ENCODE measurements at regions not wholly inside any gene's neighbourhood (a gene's known extent, or its start where the extent isn't known, plus 50 kb on each side); places are given as distances from the start of the nearest gene placed in this dataset.

- H3K4me3 ChIP-seq (ENCODE audit: low read length) = no peak overlapping the region
- no peak for TF ChIP-seq CTCF (conservative IDR thresholded peaks at IDR 0.05; ENCODE audit: low read length)
Observed at GRCh38 chr14:28406196-28406595, 360.4 kb upstream of the FOXG1 start.

DNA sequence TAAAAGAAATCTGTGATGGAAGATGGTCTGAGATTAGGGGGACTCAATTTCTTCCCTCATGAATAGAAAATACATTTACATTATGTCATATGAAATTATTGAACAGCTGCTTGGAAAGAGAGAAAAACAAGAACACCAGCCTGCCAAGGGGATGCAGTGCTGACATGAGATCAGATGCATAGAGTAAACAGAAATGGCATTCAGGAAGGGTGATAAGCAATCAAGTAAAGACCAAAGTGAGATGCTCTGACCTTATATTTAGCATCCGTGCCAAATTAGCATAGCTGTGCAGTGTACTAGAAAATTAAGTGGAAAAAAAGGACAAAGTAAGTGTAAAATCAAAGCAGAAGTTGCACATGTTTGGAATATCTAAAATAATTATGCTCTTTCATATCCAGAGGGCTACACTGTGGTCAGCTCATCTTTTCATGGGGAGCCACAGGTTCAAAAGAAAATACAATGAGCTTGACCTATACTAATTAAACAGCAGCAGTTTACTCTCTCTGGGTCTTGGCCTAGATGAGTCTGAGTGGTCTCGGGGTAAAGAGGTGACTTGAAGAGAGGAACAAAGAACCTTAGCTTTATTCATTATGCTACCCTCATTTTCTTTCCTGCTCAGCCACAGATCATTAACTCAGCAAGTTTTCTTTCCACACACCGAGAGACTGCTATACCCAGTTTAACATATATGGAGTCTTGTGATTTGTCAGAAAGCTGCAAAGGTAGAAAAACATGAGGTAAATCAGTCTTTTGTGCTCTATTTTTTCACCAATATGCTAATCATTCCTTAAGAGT is 359.4 kb upstream of the FOXG1 start:
- no peak overlapping the region for H3K4me3 ChIP-seq (ENCODE audit: low read length)
- DNase-seq (ENCODE audit: low read depth) = no peak
- TF ChIP-seq CTCF (conservative IDR thresholded peaks at IDR 0.05; ENCODE audit: low read length) = no peak

More at GRCh38 chr14:28406196-28406595, 360.4 kb upstream of the FOXG1 start:
- DNase-seq (ENCODE audit: low read depth) = no peak

- TF ChIP-seq CTCF (conservative IDR thresholded peaks at IDR 0.05; ENCODE audit: low read length) = no peak
- H3K4me3 ChIP-seq (ENCODE audit: low read length) = no peak overlapping the region
- no peak for DNase-seq (ENCODE audit: low read depth)
Observed at GRCh38 chr14:28407996-28408395, 358.6 kb upstream of the FOXG1 start.

DNA sequence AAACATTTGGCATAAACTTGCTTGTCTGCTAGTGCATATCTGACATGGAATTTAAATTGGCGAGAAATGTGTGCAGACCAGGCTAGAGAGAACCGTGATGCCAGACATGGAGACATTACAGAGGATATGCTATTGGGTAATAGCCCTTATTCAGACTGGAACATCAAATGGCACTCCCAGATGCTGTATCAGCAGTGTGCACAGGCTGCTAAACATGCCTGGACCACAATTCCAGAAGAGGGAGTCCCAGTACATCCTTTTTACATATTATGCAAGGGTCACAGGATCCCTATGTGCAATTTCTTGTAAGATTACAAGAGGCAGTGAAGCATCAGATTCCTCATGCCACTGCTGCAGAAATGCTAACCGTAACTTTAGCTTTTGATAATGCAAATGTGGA is 354.5 kb upstream of the FOXG1 start:
- DNase-seq (ENCODE audit: low read depth) = no peak
- no peak for TF ChIP-seq CTCF (conservative IDR thresholded peaks at IDR 0.05; ENCODE audit: low read length)
- H3K4me3 ChIP-seq (ENCODE audit: low read length) = no peak overlapping the region

- no peak for DNase-seq (ENCODE audit: low read depth)
- no peak overlapping the region for H3K4me3 ChIP-seq (ENCODE audit: low read length)
- no peak for TF ChIP-seq CTCF (conservative IDR thresholded peaks at IDR 0.05; ENCODE audit: low read length)
Observed at GRCh38 chr14:28426960-28427359, 339.6 kb upstream of the FOXG1 start.

DNA sequence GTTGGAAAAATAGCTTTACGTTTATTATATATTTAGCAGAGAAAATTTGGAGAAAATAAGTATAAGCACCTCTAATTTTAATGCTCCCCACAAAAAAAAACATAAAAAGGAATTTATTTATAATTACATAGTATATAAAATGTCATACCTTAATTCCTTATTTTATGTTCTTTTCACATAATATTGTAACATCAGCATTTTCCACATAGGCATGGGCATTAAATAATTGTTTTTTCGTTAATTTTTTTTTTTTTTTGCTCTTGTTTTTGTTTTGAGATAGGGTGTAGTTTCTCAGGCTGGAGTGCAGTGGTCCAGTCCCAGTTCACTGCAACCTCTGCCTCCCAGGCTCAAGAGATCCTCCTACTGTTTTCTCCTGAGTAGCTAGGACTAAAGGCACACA is 329.8 kb upstream of the FOXG1 start:
- no peak for DNase-seq (ENCODE audit: low read depth)
- TF ChIP-seq CTCF (conservative IDR thresholded peaks at IDR 0.05; ENCODE audit: low read length) = no peak
- no peak overlapping the region for H3K4me3 ChIP-seq (ENCODE audit: low read length)

GRCh38 chr14:28461389-28461788 is 305.2 kb upstream of the FOXG1 start:
- TF ChIP-seq CTCF (conservative IDR thresholded peaks at IDR 0.05; ENCODE audit: low read length) = no peak
- no peak for DNase-seq (ENCODE audit: low read depth)
- H3K4me3 ChIP-seq (ENCODE audit: low read length) = no peak overlapping the region

Measured in AG10803 (cell line).